NCI-H2196 (cell line): ENCODE measurements at regions not wholly inside any gene's neighbourhood (a gene's known extent, or its start where the extent isn't known, plus 50 kb on each side); places are given as distances from the start of the nearest gene placed in this dataset.
"Not testable (repeated sequence)": the region's sequence is repeated elsewhere in the genome, so short reads cannot be mapped to it uniquely, and the experiment has no call there.

ENCODE experiments used
- DNase-seq: peaks from one replicate; lab custom pipeline; 2025; ENCODE audit not compliant: unreplicated experiment; lab: John Stamatoyannopoulos, UW

GRCh38 chr5:51802551-51803184, 419.4 kb downstream of the ISL1 start:
- no peak for DNase-seq

GRCh38 chr5:51806677-51807076, 423.4 kb downstream of the ISL1 start:
- DNase-seq = no peak

GRCh38 chr5:51810592-51810991, 427.3 kb downstream of the ISL1 start:
- no peak for DNase-seq

- DNase-seq = no peak
Observed at GRCh38 chr5:51811883-51812471, 428.7 kb downstream of the ISL1 start.

GRCh38 chr5:51814817-51815216, 431.6 kb downstream of the ISL1 start:
- not testable (repeated sequence) for DNase-seq

GRCh38 chr5:51816427-51816826, 433.2 kb downstream of the ISL1 start:
- no peak for DNase-seq

- no peak for DNase-seq
Observed at GRCh38 chr5:51821697-51822096, 438.4 kb downstream of the ISL1 start.

GRCh38 chr5:51829230-51829629, 446.0 kb downstream of the ISL1 start:
- DNase-seq = no peak

GRCh38 chr5:51829691-51830090, 446.4 kb downstream of the ISL1 start:
- DNase-seq = no peak

GRCh38 chr5:51832934-51833470, 449.8 kb downstream of the ISL1 start:
- no peak for DNase-seq

GRCh38 chr5:51838459-51838858, 455.2 kb downstream of the ISL1 start:
- no peak for DNase-seq

GRCh38 chr5:51843893-51844292, 460.6 kb downstream of the ISL1 start:
- DNase-seq = no peak

- no peak for DNase-seq
Observed at GRCh38 chr5:51846015-51846414, 462.8 kb downstream of the ISL1 start.

GRCh38 chr5:51859624-51860023, 476.4 kb downstream of the ISL1 start:
- no peak for DNase-seq

GRCh38 chr5:51860532-51861018, 477.3 kb downstream of the ISL1 start:
- no peak for DNase-seq

- DNase-seq = no peak
Observed at GRCh38 chr5:51872144-51872543, 488.9 kb downstream of the ISL1 start.

- no peak for DNase-seq
Observed at GRCh38 chr5:51881901-51882300, 498.7 kb downstream of the ISL1 start.

- no peak for DNase-seq
Observed at GRCh38 chr5:51882647-51883046, 499.4 kb downstream of the ISL1 start.

GRCh38 chr5:51889703-51890102, 506.5 kb downstream of the ISL1 start:
- no peak for DNase-seq

GRCh38 chr5:51890435-51891116, 507.3 kb downstream of the ISL1 start:
- DNase-seq = no peak

- no peak for DNase-seq
Observed at GRCh38 chr5:51892680-51893079, 509.4 kb downstream of the ISL1 start.

- DNase-seq = no peak
Observed at GRCh38 chr5:51895834-51896233, 512.6 kb downstream of the ISL1 start.
